ENCODE measurements at regions not wholly inside any gene's neighbourhood (a gene's known extent, or its start where the extent isn't known, plus 50 kb on each side); places are given as distances from the start of the nearest gene placed in this dataset.

DNA sequence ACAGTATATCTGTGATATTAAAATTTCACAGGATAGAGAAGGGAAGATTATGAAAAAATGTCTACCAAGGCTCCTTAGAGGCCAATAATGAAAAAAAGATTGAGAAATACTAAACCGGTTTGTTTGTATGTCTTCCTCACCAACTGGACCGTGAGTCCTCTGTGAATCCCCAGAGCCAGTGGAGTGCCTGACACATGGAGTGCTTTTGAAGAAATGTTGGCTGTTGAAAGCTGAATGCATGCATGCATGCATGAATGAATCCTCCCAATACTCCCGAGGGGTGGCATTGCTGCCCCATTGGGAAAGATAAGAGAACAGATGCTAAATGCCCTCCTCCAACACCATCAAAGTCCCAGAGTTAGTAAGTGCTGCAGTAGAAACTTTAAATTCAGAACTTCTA lies 152.7 kb upstream of the SERP2 start:
- Histone ChIP-seq H3K4me3 (no peak overlapping the region), H3K36me3 (no peaks in the 10 kb centered on the region), H3K9me3 (no peaks in the 10 kb centered on the region), H3K4me1 (peaks cover 23 to 61% (median 24%) of the 10 kb centered on the region in 4 donors), H3K27me3 (no peaks in the 10 kb centered on the region), H3K27ac (peak overlapping the region; percentile 63 to 87 (median 76))
- DNase-seq = no peak
- intact Hi-C loops (cut with DNase I; ENCODE audit: low total_unique reads) = loop anchor here (5.0 to 10.0 kb wide), 2 partner anchors 51 to 84 kb away; no protein-coding TSS in a partner anchor
- TF ChIP-seq, protein P1, sequence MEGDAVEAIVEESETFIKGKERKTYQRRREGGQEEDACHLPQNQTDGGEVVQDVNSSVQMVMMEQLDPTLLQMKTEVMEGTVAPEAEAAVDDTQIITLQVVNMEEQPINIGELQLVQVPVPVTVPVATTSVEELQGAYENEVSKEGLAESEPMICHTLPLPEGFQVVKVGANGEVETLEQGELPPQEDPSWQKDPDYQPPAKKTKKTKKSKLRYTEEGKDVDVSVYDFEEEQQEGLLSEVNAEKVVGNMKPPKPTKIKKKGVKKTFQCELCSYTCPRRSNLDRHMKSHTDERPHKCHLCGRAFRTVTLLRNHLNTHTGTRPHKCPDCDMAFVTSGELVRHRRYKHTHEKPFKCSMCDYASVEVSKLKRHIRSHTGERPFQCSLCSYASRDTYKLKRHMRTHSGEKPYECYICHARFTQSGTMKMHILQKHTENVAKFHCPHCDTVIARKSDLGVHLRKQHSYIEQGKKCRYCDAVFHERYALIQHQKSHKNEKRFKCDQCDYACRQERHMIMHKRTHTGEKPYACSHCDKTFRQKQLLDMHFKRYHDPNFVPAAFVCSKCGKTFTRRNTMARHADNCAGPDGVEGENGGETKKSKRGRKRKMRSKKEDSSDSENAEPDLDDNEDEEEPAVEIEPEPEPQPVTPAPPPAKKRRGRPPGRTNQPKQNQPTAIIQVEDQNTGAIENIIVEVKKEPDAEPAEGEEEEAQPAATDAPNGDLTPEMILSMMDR (IDR thresholded peaks at IDR 0.05) = no peak
- TF ChIP-seq EP300 (IDR thresholded peaks at IDR 0.05; ENCODE audit: low read depth) = no peak
- no peak for TF ChIP-seq POLR2AphosphoS5 (IDR thresholded peaks at IDR 0.05)
- no peak for TF ChIP-seq POLR2A (IDR thresholded peaks at IDR 0.05)
- in situ Hi-C loops (cut with MboI; ENCODE audit: low pct_ligation_motif_present in 1 of 4, low pct_unique_long_range_greater_than_20kb in 1 of 4, low sequenced_read_pairs in 3 of 4) = no loop called here
- WGBS, 2 donors (ENCODE audit: low coverage in 1 of 2) = 83 to 93% methylated on average over 2 to 3 of the region's 3 CpGs

DNA sequence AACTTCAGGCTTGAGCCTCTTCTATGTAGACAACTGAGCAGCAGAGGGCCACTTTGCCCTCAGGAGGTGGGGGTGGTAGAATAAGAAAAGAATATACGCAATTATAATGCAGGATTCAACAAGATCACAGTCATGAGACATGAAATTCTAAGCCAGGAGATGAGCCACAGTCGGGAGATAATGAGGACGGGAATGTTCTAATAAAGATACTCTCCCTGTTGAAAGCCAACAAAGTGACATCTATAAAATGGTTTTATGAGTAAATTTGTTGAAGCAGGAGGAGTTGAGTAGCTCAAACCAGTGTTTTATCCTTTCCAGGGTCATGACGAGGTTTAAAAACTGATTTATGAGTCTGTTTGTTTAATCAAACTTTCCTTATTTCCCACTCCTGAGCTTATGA lies 152.0 kb upstream of the SERP2 start:
- TF ChIP-seq POLR2AphosphoS5 (IDR thresholded peaks at IDR 0.05) = peak in 2 of 3 donors; percentile 51 to 54
- peak; percentile 5 for TF ChIP-seq EP300 (IDR thresholded peaks at IDR 0.05; ENCODE audit: low read depth)
- no peak for TF ChIP-seq POLR2A (IDR thresholded peaks at IDR 0.05)
- H3K27me3 ChIP-seq = no peaks in the 10 kb centered on the region
- 58 to 87% methylated on average over 3 to 4 of the region's 4 CpGs for WGBS, 2 donors (ENCODE audit: low coverage in 1 of 2)
- intact Hi-C loops (cut with DNase I; ENCODE audit: low total_unique reads) (loop anchor here (5.0 to 10.0 kb wide), 2 partner anchors 51 to 83 kb away; no protein-coding TSS in a partner anchor), in situ Hi-C loops (cut with MboI; ENCODE audit: low pct_ligation_motif_present in 1 of 4, low pct_unique_long_range_greater_than_20kb in 1 of 4, low sequenced_read_pairs in 3 of 4) (no loop called here)
- DNase-seq = no peak
- H3K27ac ChIP-seq = peak overlapping the region; percentile 63 to 87 (median 76)
- no peak overlapping the region for H3K4me3 ChIP-seq
- H3K4me1 ChIP-seq = peaks cover 23 to 61% (median 24%) of the 10 kb centered on the region in 4 donors
- H3K36me3 ChIP-seq = no peaks in the 10 kb centered on the region
- no peaks in the 10 kb centered on the region for H3K9me3 ChIP-seq

DNA sequence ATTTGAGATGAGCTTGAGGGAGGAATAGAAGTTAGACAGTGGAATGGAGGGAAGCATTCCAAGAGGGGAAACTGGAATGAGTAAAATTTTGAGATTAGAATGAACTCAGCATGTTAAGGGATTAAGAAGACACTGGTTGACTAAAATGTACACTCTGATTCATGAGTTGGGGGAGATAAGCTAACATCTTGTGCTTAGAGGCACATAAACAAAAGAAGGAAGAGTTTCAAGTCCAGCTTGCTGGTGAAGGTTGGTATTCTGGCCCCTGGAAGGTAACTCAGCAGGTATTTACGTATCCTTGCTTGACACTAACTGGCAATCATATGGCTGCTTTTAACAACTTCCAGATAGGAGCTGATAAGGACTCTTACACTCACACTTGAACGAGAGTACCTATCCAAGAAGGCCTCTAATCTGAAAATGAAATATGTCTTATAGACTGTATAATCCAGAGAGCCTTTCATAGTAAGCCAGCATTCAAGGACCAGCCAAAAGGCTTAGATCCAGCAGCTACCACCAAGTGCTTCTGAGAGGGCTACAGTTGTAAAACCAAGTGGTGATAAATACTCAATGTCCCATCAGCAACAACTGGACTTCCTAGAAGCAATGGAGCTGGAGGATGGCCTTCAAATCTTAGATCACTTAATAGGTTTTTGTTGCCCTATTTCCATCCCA lies 149.7 kb upstream of the SERP2 start:
- H3K4me1 ChIP-seq = peaks cover 10 to 47% (median 13%) of the 10 kb centered on the region in 4 donors
- intact Hi-C loops (cut with DNase I; ENCODE audit: low total_unique reads) (loop anchor here (5.0 to 10.0 kb wide), 2 partner anchors 48 to 81 kb away; no protein-coding TSS in a partner anchor), in situ Hi-C loops (cut with MboI; ENCODE audit: low pct_ligation_motif_present in 1 of 4, low pct_unique_long_range_greater_than_20kb in 1 of 4, low sequenced_read_pairs in 3 of 4) (no loop called here)
- 0 to 32% methylated on average over 1 to 2 of the region's 2 CpGs for WGBS, 2 donors (ENCODE audit: low coverage in 1 of 2)
- no peak for DNase-seq
- H3K36me3 ChIP-seq = no peaks in the 10 kb centered on the region
- no peak for TF ChIP-seq EP300 (IDR thresholded peaks at IDR 0.05; ENCODE audit: low read depth)
- H3K27me3 ChIP-seq = no peaks in the 10 kb centered on the region
- no peaks in the 10 kb centered on the region for H3K9me3 ChIP-seq
- H3K4me3 ChIP-seq = no peak overlapping the region
- H3K27ac ChIP-seq = peak overlapping the region; percentile 57 to 87 (median 76)

DNA sequence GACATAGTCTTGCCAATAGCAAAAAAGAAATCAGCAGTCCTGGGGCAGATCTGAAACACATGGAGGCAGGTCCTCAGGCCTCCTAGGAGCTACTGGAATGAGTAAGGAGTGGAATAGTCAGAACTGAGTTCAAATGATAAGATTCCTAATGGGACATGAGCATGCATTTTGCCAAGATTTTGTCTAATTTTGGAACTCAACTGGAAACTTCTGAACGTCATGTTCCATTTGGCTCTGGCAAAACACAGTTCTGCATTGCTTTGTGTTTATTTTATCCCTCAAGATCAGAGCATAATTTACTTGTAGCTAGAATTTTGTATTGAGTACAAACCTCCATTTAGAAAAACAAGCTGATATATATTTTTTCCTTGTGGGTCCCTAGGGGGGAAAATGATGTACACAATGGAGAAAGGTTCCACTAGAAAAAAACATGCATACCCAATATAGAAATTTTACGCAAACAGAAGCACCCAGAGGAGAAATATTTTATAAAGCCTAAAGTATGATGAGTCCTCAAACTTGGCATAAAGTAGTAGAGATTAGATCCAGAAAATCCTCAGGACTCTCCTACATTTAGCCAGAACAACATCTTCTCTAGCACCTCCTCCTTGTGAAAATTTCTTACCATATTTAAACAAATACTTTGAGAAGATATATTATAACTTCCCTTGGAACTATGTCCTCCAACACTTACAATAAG lies 149.0 kb upstream of the SERP2 start:
- Histone ChIP-seq H3K9me3 (no peaks in the 10 kb centered on the region), H3K27me3 (no peaks in the 10 kb centered on the region), H3K27ac (peak overlapping the region; percentile 57 to 87 (median 76)), H3K4me3 (no peak overlapping the region), H3K4me1 (peaks cover 4 to 40% (median 9%) of the 10 kb centered on the region in 4 donors), H3K36me3 (no peaks in the 10 kb centered on the region)
- in situ Hi-C loops (cut with MboI; ENCODE audit: low pct_ligation_motif_present in 1 of 4, low pct_unique_long_range_greater_than_20kb in 1 of 4, low sequenced_read_pairs in 3 of 4) (no loop called here), intact Hi-C loops (cut with DNase I; ENCODE audit: low total_unique reads) (loop anchor here (5.0 to 10.0 kb wide), 3 partner anchors 48 to 80 kb away; no protein-coding TSS in a partner anchor)
- 46 to 72% methylated on average over 2 of the region's 2 CpGs for WGBS, 2 donors (ENCODE audit: low coverage in 1 of 2)
- no peak for DNase-seq
- TF ChIP-seq, protein P1 (IDR thresholded peaks at IDR 0.05) = no peak
- TF ChIP-seq POLR2A (IDR thresholded peaks at IDR 0.05) = no peak
- TF ChIP-seq POLR2AphosphoS5 (IDR thresholded peaks at IDR 0.05) = peak in 2 of 3 donors; percentile 61 to 73
- peak; percentile 79 for TF ChIP-seq EP300 (IDR thresholded peaks at IDR 0.05; ENCODE audit: low read depth)

Data from transverse colon (tissue), 4 donors.